GM18519 (cell line): ENCODE measurements at regions not wholly inside any gene's neighbourhood (a gene's known extent, or its start where the extent isn't known, plus 50 kb on each side); places are given as distances from the start of the nearest gene placed in this dataset.

Experiments
- ATAC-seq: cut with Tn5 transposase; IDR thresholded peaks from one replicate; pipeline ENCODE4 v1.9.1; 2021; ENCODE audit warnings: mild to moderate bottlenecking, moderate library complexity; ENCODE audit not compliant: unreplicated experiment, low FRiP score

GRCh38 chr18:24560511-24560981 lies 100.1 kb downstream of the HRH4 start:
- ATAC-seq: no peak

DNA sequence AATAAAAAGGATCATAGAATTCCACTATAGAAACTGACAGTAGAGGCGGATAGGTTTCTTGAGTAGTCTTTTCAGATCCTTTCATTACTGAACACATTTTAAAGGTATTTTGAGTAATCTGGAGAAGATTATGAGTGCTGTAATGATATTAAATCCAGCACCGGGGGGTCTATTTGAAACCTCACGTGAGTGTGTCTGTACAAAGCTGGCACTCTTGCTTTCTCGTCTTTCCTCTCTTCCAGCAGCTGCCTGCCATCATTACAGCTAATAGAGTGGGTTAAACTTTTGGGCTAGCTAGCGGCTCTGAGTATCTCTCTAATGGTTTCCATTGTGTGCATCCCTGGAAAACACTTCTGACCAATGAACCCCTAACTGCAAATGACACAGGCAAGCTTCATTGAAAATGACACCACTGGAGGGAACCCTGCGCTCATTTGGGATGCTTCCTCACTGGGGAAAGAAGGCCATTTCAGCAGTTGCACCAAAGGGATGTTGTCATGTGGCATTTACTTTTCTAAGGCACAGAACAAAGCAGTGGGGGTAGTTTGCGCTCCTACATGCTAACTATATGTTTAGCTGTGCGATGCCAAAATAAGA lies 101.0 kb downstream of the HRH4 start:
- ATAC-seq: no peak

- no peak for ATAC-seq
Measured at GRCh38 chr18:24567199-24567598, 106.8 kb downstream of the HRH4 start.

- ATAC-seq: no peak
Measured at GRCh38 chr18:24570716-24571115, 110.3 kb downstream of the HRH4 start.

GRCh38 chr18:24582771-24583170 lies 122.3 kb downstream of the HRH4 start:
- ATAC-seq: no peak

DNA sequence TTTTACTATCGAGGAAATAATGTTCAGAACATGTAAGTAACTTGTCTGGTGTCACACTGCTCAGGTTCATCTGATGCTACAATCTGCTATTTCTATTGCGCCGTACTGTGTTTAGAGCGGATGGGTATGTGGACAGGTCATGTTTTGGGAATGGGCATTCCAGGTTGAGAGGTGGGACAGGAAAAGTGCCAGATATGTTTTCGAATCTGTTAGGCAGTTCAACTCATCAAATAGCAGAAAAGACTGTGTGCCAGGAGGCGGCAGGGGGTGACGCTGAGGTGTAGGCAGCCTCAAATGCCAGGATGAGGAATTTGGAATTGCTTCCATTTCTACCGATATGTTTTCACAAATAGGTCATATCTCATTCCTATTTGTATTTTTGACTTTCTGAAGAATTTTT lies 123.8 kb downstream of the HRH4 start:
- no peak for ATAC-seq

DNA sequence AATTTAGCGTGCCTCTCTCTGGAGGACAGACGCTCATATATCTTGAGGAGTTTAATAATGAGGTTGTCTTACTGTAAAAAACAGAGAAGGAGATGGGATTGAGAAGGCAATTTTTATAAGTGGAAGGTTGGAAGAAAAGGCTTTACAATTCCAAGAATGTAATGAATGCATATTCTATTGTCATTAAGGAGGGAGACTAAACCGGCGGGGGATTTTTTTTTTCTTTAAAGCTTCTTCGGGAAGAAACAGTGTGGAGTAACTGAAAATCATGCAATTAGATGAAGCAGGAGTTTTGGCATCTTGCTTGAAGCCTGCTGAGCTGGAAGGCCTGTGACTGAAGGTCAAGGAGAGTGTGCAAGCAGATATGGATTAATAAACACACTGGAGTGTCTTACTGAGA lies 124.4 kb downstream of the HRH4 start:
- no peak for ATAC-seq

DNA sequence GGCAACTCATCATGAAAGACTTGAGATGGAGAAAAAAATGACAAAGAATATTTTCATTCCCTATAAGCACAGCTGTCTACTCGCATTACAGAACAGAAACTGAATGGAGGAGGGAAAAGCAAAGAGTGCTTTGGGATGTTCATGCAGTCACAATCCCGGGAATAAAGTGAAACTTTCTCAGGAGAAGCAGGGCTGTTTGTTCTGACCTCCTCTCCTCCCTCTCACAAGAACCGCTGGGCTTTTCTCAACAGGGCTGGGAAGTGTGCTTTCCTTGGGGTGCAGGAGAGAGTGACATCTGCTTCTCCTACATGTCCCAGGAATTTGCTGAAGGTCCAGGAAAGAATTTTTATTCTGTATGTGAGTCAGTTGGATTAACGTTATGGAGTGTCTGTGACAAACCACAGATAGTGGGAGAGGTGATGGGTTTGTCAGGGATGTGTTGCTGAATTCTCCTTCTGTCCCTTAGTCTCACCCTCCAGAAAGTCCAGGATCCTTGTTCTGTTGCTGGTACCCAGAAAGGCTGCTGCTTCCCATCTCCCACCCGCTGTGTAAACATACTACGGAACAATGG lies 125.6 kb downstream of the HRH4 start:
- ATAC-seq: no peak

GRCh38 chr18:24586662-24587360 lies 126.4 kb downstream of the HRH4 start:
- no peak for ATAC-seq

DNA sequence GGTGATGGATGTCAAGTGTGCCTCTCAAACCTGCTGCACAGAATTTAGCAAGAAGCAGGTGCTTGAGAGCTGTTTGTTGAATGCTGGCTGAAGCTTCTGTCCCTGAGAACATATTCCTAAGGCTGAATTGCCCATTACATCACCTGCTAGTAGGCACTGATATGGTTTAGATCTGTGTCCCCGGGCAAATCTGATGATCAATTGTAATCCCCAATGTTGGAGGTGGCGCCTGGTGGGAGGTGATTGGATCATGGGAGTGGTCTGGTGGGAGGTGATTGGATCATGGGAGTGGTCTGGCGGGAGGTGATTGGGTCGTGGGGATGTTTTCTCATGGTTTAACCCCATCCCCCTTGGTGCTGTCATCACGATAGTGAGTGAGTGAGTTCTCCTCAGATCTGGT lies 128.0 kb downstream of the HRH4 start:
- no peak for ATAC-seq

DNA sequence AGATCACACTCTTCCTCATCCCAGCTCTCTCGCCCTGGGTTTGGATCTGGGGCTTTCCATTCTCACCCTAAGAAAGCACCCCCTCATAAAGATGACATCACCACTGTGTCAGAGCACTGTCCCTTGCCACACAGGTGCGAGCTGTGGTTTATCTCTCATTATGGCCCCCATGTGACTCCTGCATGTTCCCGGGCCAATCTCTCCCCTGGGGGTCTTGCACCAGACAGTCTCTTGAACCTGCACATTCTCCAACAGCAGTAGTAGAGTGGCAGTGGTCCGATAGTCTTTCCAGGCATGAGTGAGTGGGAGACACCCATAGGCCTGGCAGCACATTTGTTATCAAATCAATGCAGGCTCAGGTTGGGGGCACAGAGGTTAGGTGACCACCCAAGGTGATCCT lies 130.5 kb downstream of the HRH4 start:
- ATAC-seq: no peak

GRCh38 chr18:24593401-24593800 lies 133.0 kb downstream of the HRH4 start:
- no peak for ATAC-seq

- no peak for ATAC-seq
Measured at GRCh38 chr18:24593886-24594285, 133.4 kb downstream of the HRH4 start.

GRCh38 chr18:24595561-24596031 lies 135.2 kb downstream of the HRH4 start:
- ATAC-seq: no peak

DNA sequence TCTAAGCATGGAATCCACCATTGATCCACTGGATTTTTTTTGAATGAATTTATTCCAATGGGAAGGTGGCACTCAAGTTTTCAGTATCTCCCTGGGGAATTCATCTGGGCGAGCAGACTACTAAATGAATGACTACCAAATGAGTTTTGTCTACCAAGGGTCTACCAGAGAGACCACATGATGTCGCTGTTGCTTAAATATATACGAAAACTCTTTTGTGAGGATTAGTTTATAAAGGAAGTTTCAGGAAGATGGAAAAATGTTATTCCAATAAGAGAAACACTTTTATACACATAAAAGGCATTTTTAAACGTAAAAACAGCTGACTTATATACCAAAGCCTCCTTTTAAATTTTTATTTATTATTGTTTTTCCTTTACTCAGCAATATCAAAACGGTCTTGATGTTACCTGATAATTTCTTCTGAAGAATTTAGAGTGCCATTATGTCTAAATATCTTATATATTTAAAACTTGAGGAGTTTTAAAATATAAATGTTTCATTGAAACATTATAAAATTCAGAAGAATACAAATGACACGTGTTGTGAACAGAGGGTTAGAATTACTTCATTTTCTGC lies 139.7 kb downstream of the HRH4 start:
- no peak for ATAC-seq

DNA sequence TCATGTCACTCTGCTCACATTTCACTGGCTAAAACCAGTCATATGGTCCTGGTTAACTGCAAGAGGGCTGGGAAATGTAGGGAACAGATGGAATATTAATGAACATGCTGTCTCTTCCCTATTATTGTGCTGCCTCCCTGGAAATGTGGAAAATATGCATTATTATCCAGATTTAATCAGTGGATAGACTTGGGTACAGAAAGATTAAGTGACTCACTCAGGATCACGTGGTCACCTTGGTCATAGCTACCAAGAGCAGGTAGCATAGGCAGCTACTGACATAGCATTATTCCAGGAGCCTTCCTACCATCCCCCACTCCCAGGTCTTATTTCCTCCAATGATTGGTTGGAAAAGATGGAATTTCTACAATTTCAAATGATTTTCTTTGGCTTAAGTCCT lies 141.1 kb downstream of the HRH4 start:
- no peak for ATAC-seq

DNA sequence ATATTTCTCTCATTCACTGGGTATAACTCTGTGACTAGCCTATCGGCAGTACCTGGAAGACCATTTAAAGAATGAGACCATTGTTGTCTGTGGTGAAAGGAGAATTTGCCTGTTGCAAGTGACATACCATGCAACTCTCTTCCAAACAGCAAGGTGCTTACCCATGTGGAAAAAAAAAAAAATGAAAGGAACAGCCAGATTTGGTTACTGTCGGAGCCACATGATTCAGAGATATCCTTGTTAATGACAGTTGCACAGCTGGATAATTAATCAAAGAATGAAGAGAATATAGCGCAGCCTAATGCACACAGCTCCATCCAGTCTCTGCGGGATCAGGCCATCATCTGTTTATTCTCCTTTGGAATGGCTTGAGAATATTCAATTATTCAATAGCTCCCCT lies 141.8 kb downstream of the HRH4 start:
- no peak for ATAC-seq

DNA sequence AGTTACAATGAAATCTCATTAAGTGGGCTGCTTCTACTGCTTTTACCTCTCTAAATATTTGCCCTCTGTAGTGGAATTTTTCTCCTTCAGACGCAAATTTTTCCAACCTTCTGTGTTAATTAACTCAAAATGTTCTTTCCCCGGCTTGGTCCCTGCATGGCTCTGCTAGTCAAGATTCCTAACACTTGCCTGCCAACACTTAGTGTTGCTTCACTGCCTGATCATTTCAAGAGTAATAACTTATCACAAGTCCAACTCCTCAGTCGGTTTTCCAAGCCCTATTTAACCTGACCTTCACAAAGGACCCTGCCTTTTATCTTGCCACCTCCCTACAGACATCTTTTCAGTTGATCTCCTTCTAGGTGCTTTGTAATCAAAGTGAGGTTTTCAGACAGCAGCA lies 142.7 kb downstream of the HRH4 start:
- no peak for ATAC-seq

DNA sequence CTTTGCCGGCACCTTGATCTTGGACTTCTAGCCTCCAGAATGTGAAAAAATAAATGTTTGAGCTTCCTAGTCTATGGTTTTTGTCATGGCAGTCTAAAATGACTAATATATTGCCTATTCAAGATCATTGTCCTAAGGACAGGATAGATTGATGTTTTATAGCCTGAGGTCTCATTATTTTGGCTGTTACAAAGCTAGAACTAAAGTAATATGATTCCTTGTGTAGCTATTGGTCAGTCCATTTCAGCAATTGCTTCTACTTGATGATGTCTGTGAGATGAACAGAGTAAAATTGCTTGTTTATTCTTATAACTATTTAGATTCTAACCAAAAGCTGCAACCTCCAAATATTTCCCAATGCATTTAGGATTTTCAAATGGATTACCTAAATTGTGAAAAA lies 145.0 kb downstream of the HRH4 start:
- ATAC-seq: no peak

GRCh38 chr18:24609254-24609653 lies 148.8 kb downstream of the HRH4 start:
- no peak for ATAC-seq

GRCh38 chr18:24611075-24611474 lies 150.6 kb downstream of the HRH4 start:
- ATAC-seq: no peak
